Coronary artery (tissue), 2 donors: ENCODE measurements at regions not wholly inside any gene's neighbourhood (a gene's known extent, or its start where the extent isn't known, plus 50 kb on each side); places are given as distances from the start of the nearest gene placed in this dataset.

Experiments
- DNase-seq: peaks from one replicate; pipeline ENCODE4 v3.0.0-alpha.2; 2017; ENCODE audit warnings: low spot score
- H3K27ac ChIP-seq, 2 donors: fragments of 200-600 bp; sonication (generic); one replicate each; pipeline ENCODE4 v1.5.1; 2016 to 2019
- H3K4me3 ChIP-seq: fragments of 200-600 bp; sonication (generic); 2 replicates; pipeline ENCODE4 v1.5.1; 2016; ENCODE audit warnings: mild to moderate bottlenecking, moderate library complexity
- TF ChIP-seq, protein P1 (sequence below): fragments of 200-600 bp; sonication (generic); IDR thresholded peaks from one replicate; pipeline ENCODE4 v1.5.1; 2019; ENCODE audit warnings: antibody characterized with exemption

DNA sequence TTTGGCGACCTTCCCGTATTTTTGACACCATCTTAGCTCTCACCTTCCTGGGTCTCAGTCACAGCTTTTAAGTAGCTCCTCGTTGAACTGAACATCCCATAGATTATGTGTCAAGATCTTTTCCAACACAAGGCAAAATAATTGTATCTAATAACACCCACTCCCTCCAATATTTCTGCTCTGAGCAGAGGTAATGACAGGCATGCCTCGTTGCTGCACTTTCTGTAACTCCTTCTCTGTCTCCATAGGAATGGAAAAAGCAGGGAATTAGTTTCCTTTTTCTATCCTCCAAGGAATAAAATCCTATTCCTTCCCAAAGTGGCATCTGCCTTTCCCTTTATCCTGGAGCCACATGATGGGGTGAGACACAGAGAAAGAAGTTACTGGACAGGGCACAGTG lies 174.0 kb upstream of the CDH20 start:
- no peak overlapping the region for H3K4me3 ChIP-seq
- TF ChIP-seq, protein P1, sequence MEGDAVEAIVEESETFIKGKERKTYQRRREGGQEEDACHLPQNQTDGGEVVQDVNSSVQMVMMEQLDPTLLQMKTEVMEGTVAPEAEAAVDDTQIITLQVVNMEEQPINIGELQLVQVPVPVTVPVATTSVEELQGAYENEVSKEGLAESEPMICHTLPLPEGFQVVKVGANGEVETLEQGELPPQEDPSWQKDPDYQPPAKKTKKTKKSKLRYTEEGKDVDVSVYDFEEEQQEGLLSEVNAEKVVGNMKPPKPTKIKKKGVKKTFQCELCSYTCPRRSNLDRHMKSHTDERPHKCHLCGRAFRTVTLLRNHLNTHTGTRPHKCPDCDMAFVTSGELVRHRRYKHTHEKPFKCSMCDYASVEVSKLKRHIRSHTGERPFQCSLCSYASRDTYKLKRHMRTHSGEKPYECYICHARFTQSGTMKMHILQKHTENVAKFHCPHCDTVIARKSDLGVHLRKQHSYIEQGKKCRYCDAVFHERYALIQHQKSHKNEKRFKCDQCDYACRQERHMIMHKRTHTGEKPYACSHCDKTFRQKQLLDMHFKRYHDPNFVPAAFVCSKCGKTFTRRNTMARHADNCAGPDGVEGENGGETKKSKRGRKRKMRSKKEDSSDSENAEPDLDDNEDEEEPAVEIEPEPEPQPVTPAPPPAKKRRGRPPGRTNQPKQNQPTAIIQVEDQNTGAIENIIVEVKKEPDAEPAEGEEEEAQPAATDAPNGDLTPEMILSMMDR: no peak
- no peak overlapping the region for H3K27ac ChIP-seq
- DNase-seq: no peak

DNA sequence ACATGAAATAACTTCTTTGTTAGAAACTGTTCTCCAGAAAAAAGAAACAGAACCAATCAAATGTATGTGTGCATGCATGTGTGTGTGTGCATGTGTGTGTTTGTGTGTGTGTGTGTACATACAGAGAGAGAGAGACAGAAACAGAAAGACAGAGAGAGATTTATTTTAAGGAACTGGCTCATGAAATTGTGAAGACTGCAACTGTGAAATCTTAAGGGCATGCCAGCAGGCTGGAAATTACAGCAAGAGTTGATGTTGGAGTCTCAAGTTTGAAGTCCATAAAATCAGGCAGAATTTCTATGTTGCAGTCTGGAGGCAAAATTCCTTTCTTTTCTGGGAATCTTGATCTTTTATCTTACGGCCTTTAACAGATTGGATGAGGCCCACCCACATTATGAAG lies 168.9 kb upstream of the CDH20 start:
- Histone ChIP-seq H3K4me3 (no peak overlapping the region), H3K27ac (no peak overlapping the region)
- TF ChIP-seq, protein P1: no peak
- DNase-seq: no peak

DNA sequence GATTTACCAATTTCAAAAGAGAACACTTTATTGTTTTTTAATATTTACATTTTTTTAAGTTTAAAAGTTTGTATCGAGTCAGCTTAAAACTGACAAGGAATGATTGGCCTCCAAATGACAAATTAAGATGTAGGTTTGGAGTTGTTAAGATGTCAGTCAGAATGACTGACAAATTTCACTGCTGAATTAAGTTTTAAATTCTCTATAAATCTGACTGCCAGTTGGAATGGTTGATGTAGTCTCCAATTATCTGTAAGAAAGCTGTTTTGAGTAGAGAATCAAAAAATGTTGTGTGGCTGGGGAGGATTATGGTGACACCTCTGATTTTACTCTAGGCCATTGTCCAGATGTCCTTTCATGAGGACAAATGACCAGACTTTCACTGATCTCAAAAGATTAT lies 165.3 kb upstream of the CDH20 start:
- Histone ChIP-seq H3K4me3 (no peak overlapping the region), H3K27ac (no peak overlapping the region)
- no peak for DNase-seq
- TF ChIP-seq, protein P1: no peak

DNA sequence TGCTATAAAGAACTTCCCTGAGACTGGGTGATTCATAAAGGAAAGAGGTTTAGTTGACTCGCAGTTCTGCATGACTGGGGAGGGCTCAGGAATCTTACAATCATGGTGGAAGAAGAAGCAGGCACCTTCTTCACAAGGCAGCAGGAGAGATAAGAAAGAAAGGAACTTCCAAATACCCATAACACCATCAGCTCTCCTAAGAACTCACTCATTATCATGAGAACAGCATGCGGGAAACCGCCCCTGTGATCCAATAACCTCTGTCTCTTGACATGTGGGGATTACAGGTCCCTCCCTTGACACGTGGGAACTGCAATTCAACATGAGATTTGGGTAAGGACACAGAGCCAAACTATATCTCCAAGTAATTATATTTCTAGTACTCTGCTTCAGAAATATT lies 163.8 kb upstream of the CDH20 start:
- Histone ChIP-seq H3K27ac (no peak overlapping the region), H3K4me3 (no peak overlapping the region)
- TF ChIP-seq, protein P1: no peak
- no peak for DNase-seq

DNA sequence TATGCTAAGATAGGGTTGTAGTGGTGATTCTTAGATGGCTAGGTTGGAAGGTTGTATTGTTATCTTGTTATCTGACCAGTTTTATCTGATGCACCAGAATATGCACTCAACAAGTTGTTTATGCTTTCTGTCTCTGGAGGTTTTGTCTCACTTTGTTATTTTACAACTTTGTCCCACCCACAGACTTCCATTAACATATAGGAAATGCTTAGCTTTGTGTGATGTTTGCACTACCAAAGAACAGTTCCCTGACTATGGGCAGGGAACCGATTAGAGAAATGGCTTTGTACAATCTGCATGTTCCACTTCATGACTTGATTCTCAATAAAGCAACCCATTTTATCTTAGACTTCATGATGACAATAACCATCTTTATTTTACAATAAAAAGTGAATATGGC lies 160.6 kb upstream of the CDH20 start:
- TF ChIP-seq, protein P1: no peak
- Histone ChIP-seq H3K4me3 (no peak overlapping the region), H3K27ac (no peak overlapping the region)
- no peak for DNase-seq

DNA sequence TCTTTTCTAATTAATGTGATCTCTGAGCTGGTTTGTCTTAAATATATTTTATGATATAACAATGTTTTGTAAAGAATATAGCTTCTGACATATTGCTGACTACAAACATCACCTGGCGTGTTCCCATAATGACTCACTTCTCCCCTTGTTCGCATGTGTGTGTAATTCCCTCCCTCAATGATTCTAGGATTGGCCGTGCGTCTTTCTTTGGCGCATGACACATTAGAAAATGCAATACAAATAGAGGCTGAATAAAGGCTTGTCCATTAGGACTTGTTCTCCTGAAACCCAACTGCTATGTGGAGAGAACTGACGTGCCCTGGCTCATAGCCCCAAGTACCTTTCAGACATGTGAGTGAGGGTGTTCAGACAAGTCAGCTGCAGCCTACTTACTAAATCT lies 159.7 kb upstream of the CDH20 start:
- TF ChIP-seq, protein P1: no peak
- H3K27ac ChIP-seq: no peak overlapping the region
- no peak for DNase-seq
- no peak overlapping the region for H3K4me3 ChIP-seq

DNA sequence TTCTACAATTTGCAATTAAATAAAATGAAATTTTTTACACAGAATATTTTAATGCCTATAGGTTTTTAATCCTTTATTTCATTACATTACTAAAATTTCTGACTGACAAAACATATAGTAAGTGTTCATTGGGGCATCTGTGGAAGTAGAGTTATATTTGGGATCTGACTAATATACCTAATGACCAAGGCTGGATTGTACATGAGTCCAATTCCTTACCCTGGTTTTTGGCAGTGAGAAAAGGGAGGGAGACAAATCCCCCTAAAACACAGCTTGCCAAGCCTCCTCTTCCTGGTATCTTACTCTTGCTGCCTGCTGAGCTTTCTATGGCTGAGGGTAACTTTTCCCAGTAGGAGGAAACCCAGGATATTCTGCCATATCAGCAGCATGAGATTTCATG lies 149.4 kb upstream of the CDH20 start:
- Histone ChIP-seq H3K27ac (no peak overlapping the region), H3K4me3 (no peak overlapping the region)
- TF ChIP-seq, protein P1: no peak
- DNase-seq: no peak
